Activated T-helper 2 cell treated with anti-CD3 and anti-CD28 coated beads, Interferon-gamma antibody, Interleukin-2, Interleukin-4, amounts not matched to agents 10 μg/mL and 5 μg/mL and 100 μg/mL, durations not matched to agents 14 hours and 24 hours and 36 hours (primary cell): ENCODE measurements at regions not wholly inside any gene's neighbourhood (a gene's known extent, or its start where the extent isn't known, plus 50 kb on each side); places are given as distances from the start of the nearest gene placed in this dataset.

Experiments
- DNase-seq: peaks from one replicate; pipeline ENCODE4 v3.0.0; 2021; ENCODE audit warnings: low spot score
- H3K27ac Mint-ChIP-seq: one replicate; pipeline ENCODE4 v1.8.0; 2021; ENCODE audit warnings: mixed read lengths
- H3K27me3 Mint-ChIP-seq: one replicate; pipeline ENCODE4 v1.8.0; 2021; ENCODE audit warnings: low read depth, mixed read lengths
- H3K36me3 Mint-ChIP-seq: one replicate; pipeline ENCODE4 v1.8.0; 2021; ENCODE audit warnings: low read depth, mixed read lengths
- H3K4me1 Mint-ChIP-seq: one replicate; pipeline ENCODE4 v1.8.0; 2021; ENCODE audit warnings: low read depth, mixed read lengths
- H3K4me3 Mint-ChIP-seq: one replicate; pipeline ENCODE4 v1.8.0; 2021; ENCODE audit warnings: low read depth, mild to moderate bottlenecking, moderate library complexity, mixed read lengths
- H3K9me3 Mint-ChIP-seq: one replicate; pipeline ENCODE4 v1.8.0; 2021; ENCODE audit warnings: mixed read lengths
- intact Hi-C: fragments of 100-400 bp; cut with micrococcal nuclease; formaldehyde crosslinking; loops from one replicate; pipeline ENCODE4 v1.15.1; 2023

GRCh38 chr18:55884498-55884897, 296.5 kb upstream of the TCF4 start:
- Mint-ChIP-seq H3K27me3 (no peaks in the 10 kb centered on the region), H3K9me3 (no peaks in the 10 kb centered on the region), H3K36me3 (no peaks in the 10 kb centered on the region), H3K4me3 (no peak overlapping the region), H3K4me1 (no peaks in the 10 kb centered on the region), H3K27ac (no peak overlapping the region)
- DNase-seq = no peak
- intact Hi-C loops = no loop called here

- no peak for DNase-seq
- intact Hi-C loops = no loop called here
- Mint-ChIP-seq H3K9me3 (no peaks in the 10 kb centered on the region), H3K27ac (no peak overlapping the region), H3K4me3 (no peak overlapping the region), H3K4me1 (peaks cover 4% of the 10 kb centered on the region), H3K36me3 (no peaks in the 10 kb centered on the region), H3K27me3 (no peaks in the 10 kb centered on the region)
These were observed 292.6 kb upstream of the TCF4 start for GRCh38 chr18:55880617-55881016.

GRCh38 chr18:55879331-55879730, 291.3 kb upstream of the TCF4 start:
- Mint-ChIP-seq H3K4me1 (peaks cover 4% of the 10 kb centered on the region), H3K9me3 (no peaks in the 10 kb centered on the region)
- intact Hi-C loops = no loop called here

GRCh38 chr18:55878224-55878623, 290.2 kb upstream of the TCF4 start:
- no peak for DNase-seq
- no peak overlapping the region for H3K27ac Mint-ChIP-seq

More at GRCh38 chr18:55879331-55879730, 291.3 kb upstream of the TCF4 start:
- Mint-ChIP-seq H3K36me3 (no peaks in the 10 kb centered on the region), H3K4me3 (no peak overlapping the region), H3K27ac (no peak overlapping the region), H3K27me3 (no peaks in the 10 kb centered on the region)
- DNase-seq = no peak

GRCh38 chr18:55877321-55877720, 289.3 kb upstream of the TCF4 start:
- intact Hi-C loops = no loop called here
- Mint-ChIP-seq H3K27me3 (no peaks in the 10 kb centered on the region), H3K4me3 (no peak overlapping the region), H3K9me3 (no peaks in the 10 kb centered on the region), H3K36me3 (no peaks in the 10 kb centered on the region), H3K27ac (no peak overlapping the region), H3K4me1 (peaks cover 4% of the 10 kb centered on the region)
- DNase-seq = no peak

More at GRCh38 chr18:55878224-55878623, 290.2 kb upstream of the TCF4 start:
- Mint-ChIP-seq H3K4me3 (no peak overlapping the region), H3K36me3 (no peaks in the 10 kb centered on the region), H3K9me3 (no peaks in the 10 kb centered on the region), H3K27me3 (no peaks in the 10 kb centered on the region), H3K4me1 (peaks cover 4% of the 10 kb centered on the region)
- intact Hi-C loops = no loop called here

- intact Hi-C loops = no loop called here
- Mint-ChIP-seq H3K9me3 (no peaks in the 10 kb centered on the region), H3K36me3 (no peaks in the 10 kb centered on the region), H3K27me3 (no peaks in the 10 kb centered on the region), H3K4me1 (peaks cover 4% of the 10 kb centered on the region), H3K4me3 (no peak overlapping the region), H3K27ac (no peak overlapping the region)
- DNase-seq = no peak
These were observed 288.3 kb upstream of the TCF4 start for GRCh38 chr18:55876254-55876653.

- no peak overlapping the region for H3K4me3 Mint-ChIP-seq
- H3K4me1 Mint-ChIP-seq = peaks cover 4% of the 10 kb centered on the region
These were observed 287.4 kb upstream of the TCF4 start for GRCh38 chr18:55875371-55875901.

GRCh38 chr18:55869556-55870501, 281.8 kb upstream of the TCF4 start:
- no peak overlapping the region for H3K27ac Mint-ChIP-seq
- H3K27me3 Mint-ChIP-seq = no peaks in the 10 kb centered on the region
- no peak for DNase-seq
- H3K36me3 Mint-ChIP-seq = no peaks in the 10 kb centered on the region
- no peaks in the 10 kb centered on the region for H3K4me1 Mint-ChIP-seq
- no peak overlapping the region for H3K4me3 Mint-ChIP-seq
- no peaks in the 10 kb centered on the region for H3K9me3 Mint-ChIP-seq
- intact Hi-C loops = no loop called here

More at GRCh38 chr18:55875371-55875901, 287.4 kb upstream of the TCF4 start:
- DNase-seq = no peak
- H3K36me3 Mint-ChIP-seq = no peaks in the 10 kb centered on the region
- no peaks in the 10 kb centered on the region for H3K9me3 Mint-ChIP-seq
- intact Hi-C loops = no loop called here
- no peaks in the 10 kb centered on the region for H3K27me3 Mint-ChIP-seq
- no peak overlapping the region for H3K27ac Mint-ChIP-seq

- no peak for DNase-seq
- H3K9me3 Mint-ChIP-seq = no peaks in the 10 kb centered on the region
- H3K4me3 Mint-ChIP-seq = no peak overlapping the region
- intact Hi-C loops = no loop called here
- H3K27me3 Mint-ChIP-seq = no peaks in the 10 kb centered on the region
- no peak overlapping the region for H3K27ac Mint-ChIP-seq
- no peaks in the 10 kb centered on the region for H3K4me1 Mint-ChIP-seq
- no peaks in the 10 kb centered on the region for H3K36me3 Mint-ChIP-seq
These were observed 280.9 kb upstream of the TCF4 start for GRCh38 chr18:55868909-55869308.

- no peaks in the 10 kb centered on the region for H3K36me3 Mint-ChIP-seq
These were observed 278.9 kb upstream of the TCF4 start for GRCh38 chr18:55866886-55867285.

GRCh38 chr18:55866006-55866405, 278.0 kb upstream of the TCF4 start:
- no peak overlapping the region for H3K4me3 Mint-ChIP-seq
- no peaks in the 10 kb centered on the region for H3K27me3 Mint-ChIP-seq
- no peaks in the 10 kb centered on the region for H3K9me3 Mint-ChIP-seq
- no peak for DNase-seq
- no peaks in the 10 kb centered on the region for H3K36me3 Mint-ChIP-seq
- intact Hi-C loops = no loop called here
- H3K27ac Mint-ChIP-seq = no peak overlapping the region
- no peaks in the 10 kb centered on the region for H3K4me1 Mint-ChIP-seq

More at GRCh38 chr18:55866886-55867285, 278.9 kb upstream of the TCF4 start:
- no peaks in the 10 kb centered on the region for H3K27me3 Mint-ChIP-seq
- H3K4me3 Mint-ChIP-seq = no peak overlapping the region
- no peak overlapping the region for H3K27ac Mint-ChIP-seq
- intact Hi-C loops = no loop called here
- H3K4me1 Mint-ChIP-seq = no peaks in the 10 kb centered on the region
- H3K9me3 Mint-ChIP-seq = no peaks in the 10 kb centered on the region
- no peak for DNase-seq

GRCh38 chr18:55864281-55864680, 276.3 kb upstream of the TCF4 start:
- Mint-ChIP-seq H3K4me1 (no peaks in the 10 kb centered on the region), H3K9me3 (no peaks in the 10 kb centered on the region), H3K27ac (no peak overlapping the region), H3K4me3 (no peak overlapping the region), H3K27me3 (no peaks in the 10 kb centered on the region), H3K36me3 (no peaks in the 10 kb centered on the region)
- DNase-seq = no peak
- intact Hi-C loops = no loop called here

- intact Hi-C loops = no loop called here
- DNase-seq = no peak
- H3K4me1 Mint-ChIP-seq = no peaks in the 10 kb centered on the region
- H3K4me3 Mint-ChIP-seq = no peak overlapping the region
- H3K27ac Mint-ChIP-seq = no peak overlapping the region
- no peaks in the 10 kb centered on the region for H3K9me3 Mint-ChIP-seq
- H3K27me3 Mint-ChIP-seq = no peaks in the 10 kb centered on the region
- H3K36me3 Mint-ChIP-seq = no peaks in the 10 kb centered on the region
These were observed 275.9 kb upstream of the TCF4 start for GRCh38 chr18:55863876-55864275.
